ENCODE measurements at regions not wholly inside any gene's neighbourhood (a gene's known extent, or its start where the extent isn't known, plus 50 kb on each side); places are given as distances from the start of the nearest gene placed in this dataset.

- Histone ChIP-seq H3K9ac (ENCODE audit: low read length) (no peak overlapping the region), H3K79me2 (ENCODE audit: control insufficient read depth, insufficient read depth, low read length) (no peaks in the 10 kb centered on the region), H3K27me3 (replicated peaks in 1 of 4; ENCODE audit: control extremely low read depth in 1 of 4, control insufficient read depth in 3 of 4, insufficient read depth in 4 of 4, low read length in 3 of 4) (peaks cover 0 to 5% (median 0%) of the 10 kb centered on the region in 4 experiments), H4K20me1 (ENCODE audit: control insufficient read depth, insufficient read depth, low read length, poor library complexity, severe bottlenecking) (no peaks in the 10 kb centered on the region), H3K4me3 (ENCODE audit: control extremely low read depth in 1 of 5, extremely low read depth in 1 of 5, insufficient read depth in 1 of 5, low read depth in 2 of 5, low read length in 4 of 5) (no peak overlapping the region), H3K4me1 (ENCODE audit: control insufficient read depth in 2 of 2, insufficient read depth in 2 of 2, low read length in 2 of 2) (no peaks in the 10 kb centered on the region), H3K36me3 (replicated peaks in 1 of 2; ENCODE audit: control extremely low read depth in 1 of 2, control insufficient read depth in 1 of 2, extremely low read depth in 1 of 2, insufficient read depth in 2 of 2, low read length in 1 of 2) (no peaks in the 10 kb centered on the region), H3K27ac (ENCODE audit: low read length in 2 of 2) (no peak overlapping the region), H3K9me3 (ENCODE audit: control extremely low read depth in 1 of 3, control insufficient read depth in 2 of 3, insufficient read depth in 1 of 3, low read length in 2 of 3) (no peaks in the 10 kb centered on the region), H3K4me2 (replicated peaks; ENCODE audit: low read depth, low read length, poor library complexity, severe bottlenecking) (no peak overlapping the region), H2AFZ (ENCODE audit: insufficient read depth, low read depth, low read length, poor library complexity, severe bottlenecking) (no peak overlapping the region)
- peaks cover 5% of the 10 kb centered on the region for H3K27me3 Mint-ChIP-seq
- no peak overlapping the region for H3K4me3 Mint-ChIP-seq
- CTCF ChIA-PET: no interaction called here
- intact Hi-C loops (cut with micrococcal nuclease): no loop called here
- POLR2A ChIA-PET: no interaction called here
- no peak for DNase-seq
- peaks cover 3% of the 10 kb centered on the region for H3K4me1 Mint-ChIP-seq
- no peak for ATAC-seq (ENCODE audit: low read depth)
- 80% methylated on average over 2 of the region's 2 CpGs for WGBS (ENCODE audit: insufficient coverage)
- no peak overlapping the region for H3K27ac Mint-ChIP-seq
- TF ChIP-seq CTCF (IDR thresholded peaks at IDR 0.05) (no peak), EZH2 (IDR thresholded peaks at IDR 0.05; ENCODE audit: borderline replicate concordance, insufficient read depth, low read depth, low read length, poor library complexity, severe bottlenecking) (no peak)
- H3K9me3 Mint-ChIP-seq (ENCODE audit: insufficient read depth): peaks cover 2% of the 10 kb centered on the region
These were observed 93.4 kb upstream of the EDNRB start for GRCh38 chr13:78012046-78012445.

- Histone ChIP-seq H3K36me3 (replicated peaks in 1 of 2; ENCODE audit: control extremely low read depth in 1 of 2, control insufficient read depth in 1 of 2, extremely low read depth in 1 of 2, insufficient read depth in 2 of 2, low read length in 1 of 2) (no peaks in the 10 kb centered on the region), H3K4me2 (replicated peaks; ENCODE audit: low read depth, low read length, poor library complexity, severe bottlenecking) (no peak overlapping the region), H3K79me2 (ENCODE audit: control insufficient read depth, insufficient read depth, low read length) (no peaks in the 10 kb centered on the region), H3K27me3 (replicated peaks in 1 of 4; ENCODE audit: control extremely low read depth in 1 of 4, control insufficient read depth in 3 of 4, insufficient read depth in 4 of 4, low read length in 3 of 4) (peaks cover 0 to 5% (median 1%) of the 10 kb centered on the region in 4 experiments), H2AFZ (ENCODE audit: insufficient read depth, low read depth, low read length, poor library complexity, severe bottlenecking) (no peak overlapping the region), H3K9ac (ENCODE audit: low read length) (no peak overlapping the region), H4K20me1 (ENCODE audit: control insufficient read depth, insufficient read depth, low read length, poor library complexity, severe bottlenecking) (no peaks in the 10 kb centered on the region), H3K4me1 (ENCODE audit: control insufficient read depth in 2 of 2, insufficient read depth in 2 of 2, low read length in 2 of 2) (no peaks in the 10 kb centered on the region), H3K9me3 (ENCODE audit: control extremely low read depth in 1 of 3, control insufficient read depth in 2 of 3, insufficient read depth in 1 of 3, low read length in 2 of 3) (peaks cover 0 to 1% (median 0%) of the 10 kb centered on the region in 3 donors), H3K4me3 (ENCODE audit: control extremely low read depth in 1 of 5, extremely low read depth in 1 of 5, insufficient read depth in 1 of 5, low read depth in 2 of 5, low read length in 4 of 5) (no peak overlapping the region), H3K27ac (ENCODE audit: low read length in 2 of 2) (no peak overlapping the region)
- no peak for ATAC-seq (ENCODE audit: low read depth)
- peaks cover 6% of the 10 kb centered on the region for H3K9me3 Mint-ChIP-seq (ENCODE audit: insufficient read depth)
- CTCF ChIA-PET: interaction anchor here (1.1 kb wide), 1 partner anchor 9 kb away, joined by 5 read pairs; no protein-coding TSS in a partner anchor
- POLR2A ChIA-PET: no interaction called here
- no peak overlapping the region for H3K4me3 Mint-ChIP-seq
- no peak overlapping the region for H3K27ac Mint-ChIP-seq
- no peaks in the 10 kb centered on the region for H3K4me1 Mint-ChIP-seq
- H3K27me3 Mint-ChIP-seq: peaks cover 17% of the 10 kb centered on the region
- no peak for DNase-seq
- intact Hi-C loops (cut with micrococcal nuclease): no loop called here
- 63% methylated on average over 1 of the region's 2 CpGs for WGBS (ENCODE audit: insufficient coverage)
- TF ChIP-seq EZH2 (IDR thresholded peaks at IDR 0.05; ENCODE audit: borderline replicate concordance, insufficient read depth, low read depth, low read length, poor library complexity, severe bottlenecking) (no peak), CTCF (IDR thresholded peaks at IDR 0.05) (no peak)
These were observed 86.2 kb upstream of the EDNRB start for GRCh38 chr13:78004821-78005220.

All from B cell (primary cell).